ENCODE measurements at regions not wholly inside any gene's neighbourhood (a gene's known extent, or its start where the extent isn't known, plus 50 kb on each side); places are given as distances from the start of the nearest gene placed in this dataset.

DNA sequence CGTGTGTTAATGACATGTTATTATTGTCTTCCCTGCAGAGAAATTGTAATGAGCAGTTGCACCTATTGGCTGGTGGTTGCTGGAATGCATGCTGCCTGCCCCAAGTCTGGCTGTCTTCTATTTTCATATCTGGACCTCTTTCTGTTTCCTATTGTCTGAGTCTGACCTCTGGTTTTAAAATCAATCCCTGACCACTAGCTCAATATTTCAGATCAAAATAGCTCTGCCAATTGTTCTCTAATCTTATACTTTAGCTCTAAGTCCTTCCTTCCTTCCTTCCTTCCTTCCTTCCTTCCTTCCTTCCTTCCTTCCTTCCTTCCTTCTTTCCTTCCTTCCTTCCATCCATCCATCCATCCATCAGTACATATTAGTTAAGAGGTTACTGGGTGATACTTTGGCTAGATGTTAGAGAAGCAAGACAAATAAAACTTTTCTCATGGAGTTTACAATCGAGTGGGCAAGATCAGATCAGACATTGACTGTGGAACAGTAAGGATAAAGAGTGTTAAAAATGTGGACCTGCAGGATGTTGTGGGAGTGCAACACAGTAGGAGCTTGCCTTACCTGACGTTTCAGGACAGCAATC is 417.1 kb downstream of the SOCS6 start:
- TF ChIP-seq, protein P1, sequence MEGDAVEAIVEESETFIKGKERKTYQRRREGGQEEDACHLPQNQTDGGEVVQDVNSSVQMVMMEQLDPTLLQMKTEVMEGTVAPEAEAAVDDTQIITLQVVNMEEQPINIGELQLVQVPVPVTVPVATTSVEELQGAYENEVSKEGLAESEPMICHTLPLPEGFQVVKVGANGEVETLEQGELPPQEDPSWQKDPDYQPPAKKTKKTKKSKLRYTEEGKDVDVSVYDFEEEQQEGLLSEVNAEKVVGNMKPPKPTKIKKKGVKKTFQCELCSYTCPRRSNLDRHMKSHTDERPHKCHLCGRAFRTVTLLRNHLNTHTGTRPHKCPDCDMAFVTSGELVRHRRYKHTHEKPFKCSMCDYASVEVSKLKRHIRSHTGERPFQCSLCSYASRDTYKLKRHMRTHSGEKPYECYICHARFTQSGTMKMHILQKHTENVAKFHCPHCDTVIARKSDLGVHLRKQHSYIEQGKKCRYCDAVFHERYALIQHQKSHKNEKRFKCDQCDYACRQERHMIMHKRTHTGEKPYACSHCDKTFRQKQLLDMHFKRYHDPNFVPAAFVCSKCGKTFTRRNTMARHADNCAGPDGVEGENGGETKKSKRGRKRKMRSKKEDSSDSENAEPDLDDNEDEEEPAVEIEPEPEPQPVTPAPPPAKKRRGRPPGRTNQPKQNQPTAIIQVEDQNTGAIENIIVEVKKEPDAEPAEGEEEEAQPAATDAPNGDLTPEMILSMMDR (IDR thresholded peaks at IDR 0.05; ENCODE audit: poor library complexity) = no peak
- TF ChIP-seq EZH2 (IDR thresholded peaks at IDR 0.05; ENCODE audit: borderline replicate concordance) = no peak
